ENCODE measurements at regions not wholly inside any gene's neighbourhood (a gene's known extent, or its start where the extent isn't known, plus 50 kb on each side); places are given as distances from the start of the nearest gene placed in this dataset.

GRCh38 chr10:92751827-92752226 lies 62.1 kb downstream of the HHEX start:
- no peak for TF ChIP-seq USF2 (IDR thresholded peaks at IDR 0.05; ENCODE audit: low read depth, low read length)
- no peak for TF ChIP-seq CTCF (conservative IDR thresholded peaks at IDR 0.05; ENCODE audit: low read depth, low read length)
- TF ChIP-seq CEBPB (IDR thresholded peaks at IDR 0.05; ENCODE audit: low read depth, low read length) = no peak
- TF ChIP-seq POLR2A (IDR thresholded peaks at IDR 0.05; ENCODE audit: low read depth, low read length) = no peak
- no peak for TF ChIP-seq MAFK (IDR thresholded peaks at IDR 0.05; ENCODE audit: low read depth, low read length)
- no peak for TF ChIP-seq MAZ (IDR thresholded peaks at IDR 0.05; ENCODE audit: borderline replicate concordance, low read depth, low read length)
- TF ChIP-seq RAD21 (IDR thresholded peaks at IDR 0.05; ENCODE audit: low read length) = no peak
- TF ChIP-seq SMC3 (IDR thresholded peaks at IDR 0.05; ENCODE audit: low read depth, low read length) = no peak
- TF ChIP-seq RFX5 (IDR thresholded peaks at IDR 0.05; ENCODE audit: low read depth, low read length) = no peak
- no peak for TF ChIP-seq ELK1 (IDR thresholded peaks at IDR 0.05; ENCODE audit: borderline replicate concordance, low read depth, low read length)
- TF ChIP-seq BHLHE40 (IDR thresholded peaks at IDR 0.05; ENCODE audit: low read depth, low read length) = no peak
- TF ChIP-seq NFE2L2 (IDR thresholded peaks at IDR 0.05; ENCODE audit: low read depth, low read length) = no peak
- no peak for TF ChIP-seq RCOR1 (IDR thresholded peaks at IDR 0.05; ENCODE audit: insufficient replicate concordance, low read length)

Data from IMR-90 (cell line).